ENCODE measurements at regions not wholly inside any gene's neighbourhood (a gene's known extent, or its start where the extent isn't known, plus 50 kb on each side); places are given as distances from the start of the nearest gene placed in this dataset. TPM values are rescaled to one million over a fixed set of nuclear protein-coding genes. Genes with fewer than 3 reads are reported as not detected.

GRCh38 chr5:174668349-174668748 lies 56.0 kb upstream of the MSX2 start:
- no peaks in the 10 kb centered on the region for H3K36me3 Mint-ChIP-seq
- intact Hi-C loops (cut with micrococcal nuclease) = no loop called here
- DNase-seq = no peak

More at GRCh38 chr5:174668349-174668748, 56.0 kb upstream of the MSX2 start:
- no peaks in the 10 kb centered on the region for H3K4me1 ChIP-seq (ENCODE audit: control insufficient read depth in 1 of 2, insufficient read depth in 2 of 2, low read length in 2 of 2)
- no peaks in the 10 kb centered on the region for H3K79me2 ChIP-seq (ENCODE audit: insufficient read depth, low read length)
- no peak overlapping the region for H3K4me3 ChIP-seq (replicated peaks in 1 of 3; ENCODE audit: low read depth in 2 of 3, low read length in 3 of 3)
- Mint-ChIP-seq H3K4me3 (no peak overlapping the region), H3K9me3 (peaks cover 2 to 13% (median 8%) of the 10 kb centered on the region in 7 donors), H3K27ac (no peak overlapping the region), H3K4me1 (no peaks in the 10 kb centered on the region), H3K27me3 (ENCODE audit: low read depth in 3 of 3) (peaks cover 4 to 6% (median 4%) of the 10 kb centered on the region in 3 donors)
- H3K9me3 ChIP-seq (replicated peaks in 1 of 2; ENCODE audit: control insufficient read depth in 1 of 2, insufficient read depth in 1 of 2, low read length in 2 of 2) = no peaks in the 10 kb centered on the region
- TF ChIP-seq CTCF (IDR thresholded peaks at IDR 0.05) = no peak
- no peak overlapping the region for H3K9ac ChIP-seq (ENCODE audit: insufficient read depth, low read length, poor library complexity, severe bottlenecking)
- H3K36me3 ChIP-seq (replicated peaks in 1 of 2; ENCODE audit: control insufficient read depth in 1 of 2, insufficient read depth in 2 of 2, low read length in 2 of 2) = no peaks in the 10 kb centered on the region
- no peaks in the 10 kb centered on the region for H4K20me1 ChIP-seq (ENCODE audit: insufficient read depth, low read length)
- no CpG with 5 or more reads among the region's 5 CpGs for WGBS (ENCODE audit: insufficient coverage)
- no peak overlapping the region for H3K4me2 ChIP-seq (replicated peaks; ENCODE audit: extremely low read depth, low read length, poor library complexity, severe bottlenecking)
- no peak overlapping the region for H3K27ac ChIP-seq (ENCODE audit: low read depth in 1 of 2, low read length in 2 of 2)
- no peak overlapping the region for H2AFZ ChIP-seq (ENCODE audit: insufficient read depth, low read depth, low read length, poor library complexity, severe bottlenecking)
- peaks cover 0 to 2% of the 10 kb centered on the region in 2 donors for H3K27me3 ChIP-seq (ENCODE audit: control insufficient read depth in 2 of 2, insufficient read depth in 2 of 2, low read length in 2 of 2)

Small RNA genes in the stretch of these regions (small RNA-seq; reads per million reads assigned to genes)
- gene HIGD1AP3 (ENCODE audit: insufficient read length, low read depth) = not detected
- not detected for gene SUMO2P6 (ENCODE audit: insufficient read length, low read depth)

Data from CD14-positive monocyte (primary cell).